HG02798 (cell line): ENCODE measurements at regions not wholly inside any gene's neighbourhood (a gene's known extent, or its start where the extent isn't known, plus 50 kb on each side); places are given as distances from the start of the nearest gene placed in this dataset.

Experiments
- ATAC-seq: cut with Tn5 transposase; IDR thresholded peaks from one replicate; pipeline ENCODE4 v1.9.1; 2021; ENCODE audit warnings: mild to moderate bottlenecking; ENCODE audit not compliant: unreplicated experiment, poor library complexity

GRCh38 chr5:81856948-81857928 is 106.3 kb upstream of the SSBP2 start:
- no peak for ATAC-seq

- ATAC-seq: no peak
Measured at GRCh38 chr5:81855591-81855990, 104.7 kb upstream of the SSBP2 start.

DNA sequence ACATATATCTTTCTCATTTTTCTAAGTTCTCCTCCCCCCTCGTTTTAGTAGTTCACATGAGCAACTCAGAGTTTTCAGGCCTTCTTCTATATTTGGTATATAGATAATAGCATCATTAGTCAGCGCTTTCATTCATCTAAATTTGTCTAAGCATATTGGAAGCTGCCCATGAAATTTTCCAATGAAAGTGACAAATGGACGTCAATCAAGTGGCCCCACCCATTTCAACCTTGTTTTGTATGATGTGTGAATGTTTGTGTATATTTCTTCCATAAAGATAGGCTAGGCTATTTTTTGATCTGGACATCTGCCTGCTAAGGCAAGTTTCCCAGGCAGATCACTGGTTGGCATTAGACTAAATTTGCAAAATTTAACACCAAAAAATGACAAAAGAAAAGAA is 104.0 kb upstream of the SSBP2 start:
- no peak for ATAC-seq

DNA sequence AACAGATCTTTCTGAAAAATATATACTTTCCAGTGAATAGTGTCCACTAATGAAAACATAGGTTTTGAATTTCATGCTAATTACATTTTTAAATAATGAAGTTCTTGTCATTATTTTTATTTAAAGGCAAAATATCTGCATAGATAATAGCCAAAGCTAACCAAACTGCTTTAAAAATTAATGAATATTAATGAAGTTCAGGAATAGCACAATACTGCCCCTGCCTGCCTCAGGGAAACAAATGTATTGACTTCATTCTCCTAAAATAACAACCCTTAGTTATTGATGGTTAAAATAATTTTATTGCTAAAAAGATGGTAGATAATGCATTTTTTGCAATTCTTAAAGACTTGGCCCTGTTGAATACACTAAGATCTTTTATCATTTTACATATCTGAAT is 103.6 kb upstream of the SSBP2 start:
- no peak for ATAC-seq

DNA sequence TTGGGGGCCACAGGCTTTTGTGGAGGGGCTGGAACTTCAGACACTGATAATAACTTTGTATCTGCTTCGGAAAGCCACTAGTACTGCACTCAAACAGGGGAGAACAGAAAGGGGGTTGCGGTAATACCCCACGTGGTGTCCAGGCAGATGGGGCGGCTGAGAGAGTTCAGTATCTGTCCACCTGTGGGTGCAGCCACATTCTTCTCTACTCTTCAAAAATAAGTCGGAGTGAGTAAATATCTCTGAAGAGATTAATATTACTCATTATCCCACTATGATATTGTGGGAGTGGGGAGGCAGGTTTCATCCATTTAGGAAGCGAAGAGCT is 102.1 kb upstream of the SSBP2 start:
- ATAC-seq: no peak

DNA sequence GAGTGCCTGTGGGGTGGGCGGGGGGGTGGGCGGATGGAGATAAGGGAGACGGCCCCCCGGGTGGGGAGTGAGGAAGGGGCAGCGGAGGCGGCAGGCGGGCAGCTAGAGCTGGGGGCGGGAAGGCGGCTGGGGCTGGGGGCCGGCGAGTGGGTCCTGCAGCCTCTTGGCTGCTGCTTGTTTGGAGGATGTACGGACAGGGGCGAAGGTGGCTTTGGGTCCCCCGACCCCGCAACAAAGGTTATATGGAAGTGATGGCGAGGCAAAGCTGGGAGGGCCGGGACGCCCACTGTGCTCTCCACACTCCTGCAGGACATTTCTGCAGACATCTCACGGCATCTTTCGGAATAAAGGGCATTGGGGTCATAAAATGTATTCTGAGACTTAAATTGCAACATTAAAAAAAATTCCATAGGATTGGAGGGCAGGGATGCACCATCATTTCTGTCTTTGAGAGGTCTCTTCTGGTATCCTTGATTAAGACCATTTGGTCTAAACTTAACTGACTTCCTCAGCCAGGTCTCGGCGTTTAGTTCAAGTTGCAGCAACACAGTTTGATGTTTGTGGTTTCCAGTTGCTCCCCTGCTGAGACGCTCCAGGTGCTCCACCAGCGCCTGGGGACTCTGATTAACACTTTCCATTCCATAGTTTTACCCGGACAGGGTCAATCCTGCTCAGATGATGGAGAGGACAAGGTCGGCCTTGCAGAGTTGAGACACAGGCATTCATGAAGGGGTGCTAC is 101.6 kb upstream of the SSBP2 start:
- no peak for ATAC-seq

GRCh38 chr5:81851481-81852178 is 100.7 kb upstream of the SSBP2 start:
- peak; percentile 91 for ATAC-seq

DNA sequence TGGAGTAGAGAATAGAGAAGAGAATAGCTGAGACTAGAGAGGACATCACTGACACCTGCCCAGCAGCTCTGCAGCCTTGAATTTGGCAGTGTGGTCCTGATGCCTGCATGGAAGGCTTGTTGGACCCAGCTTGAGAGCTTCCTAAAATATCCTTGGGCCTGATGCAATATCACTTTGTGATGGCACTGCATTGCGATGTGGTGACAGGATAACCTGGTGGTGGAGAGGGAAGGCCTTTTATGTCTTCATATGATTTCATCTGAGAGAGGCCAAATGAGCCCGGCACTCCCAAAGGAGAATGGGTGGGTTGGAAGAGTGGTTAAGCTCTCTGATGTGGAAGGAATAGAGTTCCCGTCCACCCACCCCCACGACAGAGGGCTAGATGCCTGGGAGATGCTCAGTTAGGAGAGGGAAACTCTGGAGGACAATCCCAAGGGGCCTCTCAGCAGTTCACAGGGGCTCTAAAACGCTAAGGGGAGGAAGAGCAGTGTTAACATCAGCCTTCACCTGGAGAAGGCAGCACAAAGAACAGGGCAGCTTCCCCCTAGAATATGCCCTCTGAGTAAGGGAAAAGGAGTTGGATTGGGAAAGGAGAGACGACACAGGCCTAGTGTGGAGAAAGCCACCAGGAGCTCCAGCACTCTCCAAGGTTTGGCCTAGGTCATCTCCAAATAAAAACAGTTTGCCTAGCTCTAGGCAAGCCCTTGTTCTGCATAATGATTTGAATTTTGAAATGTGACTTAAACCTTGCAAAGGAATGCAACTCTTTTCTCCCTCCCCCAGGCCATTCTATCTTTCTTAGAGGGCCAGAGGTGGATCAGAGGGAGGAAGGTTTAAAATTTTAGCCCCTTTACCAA is 99.8 kb upstream of the SSBP2 start:
- ATAC-seq: no peak

DNA sequence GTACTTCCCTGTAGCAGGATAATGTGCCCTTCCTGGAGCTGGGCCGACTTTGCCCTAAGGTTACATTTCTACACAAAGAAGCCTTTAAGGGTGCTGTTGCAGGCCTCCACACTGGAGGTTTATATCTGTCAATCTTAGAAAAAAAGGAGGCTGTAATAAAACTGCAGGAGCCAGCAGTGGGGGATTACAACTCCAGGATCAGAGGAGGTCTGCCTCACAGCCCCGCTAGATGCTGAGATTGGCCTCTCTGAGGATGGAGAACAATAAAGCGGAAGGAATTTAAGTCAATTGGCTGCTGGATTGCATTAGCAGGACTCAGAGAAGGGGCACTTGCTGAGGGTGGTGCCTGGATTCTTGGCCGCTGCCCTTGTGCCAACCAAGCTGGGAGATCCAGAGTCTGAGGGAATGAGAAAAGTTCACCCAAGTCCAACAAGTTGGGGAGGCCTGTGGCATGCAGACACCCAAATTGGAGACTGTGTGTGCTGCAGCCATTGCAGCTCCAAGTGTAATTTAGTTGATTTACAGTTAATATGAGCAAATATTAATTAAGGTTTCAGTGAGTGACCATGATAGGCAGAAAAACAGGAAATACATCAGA is 99.0 kb upstream of the SSBP2 start:
- ATAC-seq: no peak

DNA sequence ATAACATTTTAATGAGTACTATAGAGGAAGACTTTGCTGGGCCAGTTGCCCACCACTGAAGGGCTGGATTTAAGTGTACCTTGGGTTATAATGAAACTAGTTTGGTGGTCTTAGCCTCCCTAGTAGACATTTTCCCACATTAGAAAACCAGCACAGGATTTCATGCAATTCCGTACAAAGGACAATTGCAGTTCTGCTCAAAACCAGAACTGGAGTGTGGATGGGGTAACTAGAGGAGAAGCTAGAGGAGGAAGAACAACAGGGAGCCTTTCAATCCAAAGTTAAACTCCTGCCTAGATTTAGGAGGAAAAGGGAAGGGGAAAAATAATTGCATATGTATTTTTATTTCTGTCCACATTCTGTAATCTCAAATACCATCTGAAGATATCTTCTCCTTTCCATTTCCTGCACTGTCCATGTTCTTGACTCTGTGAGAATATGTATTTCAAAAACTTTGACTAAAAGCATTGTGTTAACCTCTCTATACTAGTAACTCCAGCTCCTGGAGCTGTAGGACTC is 97.5 kb upstream of the SSBP2 start:
- ATAC-seq: no peak

- ATAC-seq: no peak
Measured at GRCh38 chr5:81846301-81846700, 95.4 kb upstream of the SSBP2 start.

- no peak for ATAC-seq
Measured at GRCh38 chr5:81843845-81844244, 92.9 kb upstream of the SSBP2 start.

GRCh38 chr5:81842795-81843398 is 92.0 kb upstream of the SSBP2 start:
- no peak for ATAC-seq

- ATAC-seq: no peak
Measured at GRCh38 chr5:81839034-81839433, 88.1 kb upstream of the SSBP2 start.

DNA sequence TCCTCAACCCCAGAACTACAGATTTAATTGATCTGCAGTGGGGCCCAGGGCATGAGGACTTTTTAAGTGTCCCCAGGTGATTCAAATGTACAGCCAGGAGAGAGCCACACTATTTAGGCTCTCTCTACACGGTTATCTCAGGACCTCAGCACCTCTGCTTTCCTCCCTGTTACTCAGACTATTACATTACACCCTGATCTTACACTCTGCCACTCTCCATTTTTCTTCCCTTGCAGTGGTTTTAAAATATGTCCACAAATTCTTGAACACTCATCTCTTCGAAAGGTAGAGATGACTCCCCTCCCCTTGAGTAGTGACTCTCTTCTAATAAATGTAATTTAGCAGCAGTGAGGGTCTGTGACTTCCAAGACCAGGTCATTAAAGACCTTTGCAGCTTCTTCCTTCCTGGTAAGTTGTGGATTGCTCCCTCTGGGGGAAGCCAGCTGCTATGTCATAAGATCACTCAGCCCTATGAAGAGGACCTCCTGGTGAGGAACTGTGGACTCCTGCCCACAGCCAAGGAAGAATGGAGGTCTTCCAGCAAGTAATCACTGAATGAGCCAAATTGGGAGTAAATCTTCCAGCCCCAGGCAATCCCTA is 87.5 kb upstream of the SSBP2 start:
- peak; percentile 78 for ATAC-seq

DNA sequence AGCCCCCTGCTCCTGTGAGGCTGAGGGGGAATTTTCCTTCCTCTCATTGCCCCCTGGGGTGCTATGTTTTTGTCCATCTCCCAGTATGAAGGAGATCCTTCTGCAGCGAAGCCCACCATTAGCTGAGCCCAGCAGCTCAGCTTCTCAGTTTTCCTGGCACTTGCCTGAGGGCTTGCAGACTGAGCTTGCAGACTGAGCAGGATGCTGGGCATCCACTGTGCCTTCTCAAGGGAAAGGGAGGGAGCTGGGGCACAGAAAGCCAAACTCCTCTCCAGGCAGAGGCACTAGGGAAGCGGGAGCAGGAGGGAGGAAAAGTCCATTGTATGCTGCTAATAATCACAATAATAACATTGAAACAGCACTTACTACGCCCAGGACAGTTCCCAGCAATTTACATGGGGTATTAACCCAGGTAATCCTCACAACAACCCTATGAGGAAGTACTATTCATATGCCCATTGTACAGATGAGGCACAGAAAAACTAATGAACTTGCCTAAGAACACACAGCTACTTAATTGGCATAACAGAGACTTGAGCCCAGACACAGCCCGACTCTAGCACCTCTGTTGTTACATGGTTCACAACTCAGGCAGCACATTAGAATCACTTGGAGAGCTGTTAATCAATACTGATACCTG is 86.9 kb upstream of the SSBP2 start:
- ATAC-seq: no peak

GRCh38 chr5:81835814-81836367 is 85.0 kb upstream of the SSBP2 start:
- no peak for ATAC-seq
